Peyer's patch (tissue), 4 donors: ENCODE measurements at regions not wholly inside any gene's neighbourhood (a gene's known extent, or its start where the extent isn't known, plus 50 kb on each side); places are given as distances from the start of the nearest gene placed in this dataset.

ENCODE experiments used
- CTCF ChIP-seq, 6 experiments: fragments of 450-650 bp in 4 of 6; fragments of 200-600 bp in 2 of 6; sonication (generic) in 1 of 6; IDR thresholded peaks; one replicate each; pipeline ENCODE4 v1.5.1; 2017 to 2019; ENCODE audit warnings: antibody characterized with exemption in 6 of 6, mild to moderate bottlenecking in 3 of 6, moderate library complexity in 1 of 6
- POLR2A ChIP-seq, 2 donors: fragments of 450-650 bp; IDR thresholded peaks; one replicate each; pipeline ENCODE4 v1.5.1; 2017; ENCODE audit warnings: antibody characterized with exemption in 2 of 2, mild to moderate bottlenecking in 2 of 2, moderate library complexity in 2 of 2

GRCh38 chr6:91428296-91428695 is 841.4 kb upstream of the MAP3K7 start:
- no peak for TF ChIP-seq POLR2A (IDR thresholded peaks at IDR 0.05)
- no peak for TF ChIP-seq CTCF (IDR thresholded peaks at IDR 0.05)
